EL (cell line): ENCODE measurements at regions not wholly inside any gene's neighbourhood (a gene's known extent, or its start where the extent isn't known, plus 50 kb on each side); places are given as distances from the start of the nearest gene placed in this dataset.
"Not testable (repeated sequence)": the region's sequence is repeated elsewhere in the genome, so short reads cannot be mapped to it uniquely, and the experiment has no call there.

Experiments used
- DNase-seq: peaks from one replicate; pipeline ENCODE4 v3.0.0-alpha.2; 2016

DNA sequence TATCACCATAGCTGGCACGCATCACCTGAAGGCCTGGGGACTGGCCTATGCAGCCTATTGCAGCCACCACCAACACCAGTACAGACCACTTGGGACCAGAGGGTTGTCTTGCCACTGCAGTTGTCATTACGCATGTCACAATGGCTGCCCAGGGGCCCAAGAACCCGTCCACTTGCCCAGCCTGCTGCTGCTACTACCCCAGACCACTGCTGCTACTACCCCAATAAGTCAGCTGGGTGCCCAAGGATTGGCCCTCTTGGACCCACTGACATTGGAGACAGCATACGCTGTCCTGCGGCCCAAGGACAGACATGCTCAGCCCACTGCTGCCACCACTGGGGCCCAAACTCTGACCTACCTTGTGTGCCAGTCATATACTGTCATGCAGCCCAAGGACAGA lies 102.7 kb upstream of the OR9Q1 start:
- DNase-seq: no peak

DNA sequence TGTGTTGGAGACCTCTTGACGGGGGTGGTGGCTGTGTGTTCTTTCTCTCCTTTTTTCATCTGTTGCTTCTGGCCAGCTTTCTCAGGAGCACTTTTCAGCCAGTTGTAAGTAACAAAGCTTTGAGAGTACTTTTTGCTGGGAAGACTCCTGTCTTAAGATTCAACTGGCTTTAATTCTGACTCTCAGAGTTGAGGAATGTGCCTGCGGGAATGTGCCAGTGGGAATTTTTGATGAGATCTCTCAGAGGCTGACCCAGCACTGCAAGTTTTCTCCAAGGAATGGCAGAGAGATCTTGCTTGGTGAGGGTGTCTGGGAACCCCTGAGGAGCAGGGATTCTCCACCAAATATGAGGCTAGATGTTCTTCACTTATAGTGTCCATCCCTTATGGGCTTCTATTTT lies 91.6 kb upstream of the OR9Q1 start:
- DNase-seq: no peak

DNA sequence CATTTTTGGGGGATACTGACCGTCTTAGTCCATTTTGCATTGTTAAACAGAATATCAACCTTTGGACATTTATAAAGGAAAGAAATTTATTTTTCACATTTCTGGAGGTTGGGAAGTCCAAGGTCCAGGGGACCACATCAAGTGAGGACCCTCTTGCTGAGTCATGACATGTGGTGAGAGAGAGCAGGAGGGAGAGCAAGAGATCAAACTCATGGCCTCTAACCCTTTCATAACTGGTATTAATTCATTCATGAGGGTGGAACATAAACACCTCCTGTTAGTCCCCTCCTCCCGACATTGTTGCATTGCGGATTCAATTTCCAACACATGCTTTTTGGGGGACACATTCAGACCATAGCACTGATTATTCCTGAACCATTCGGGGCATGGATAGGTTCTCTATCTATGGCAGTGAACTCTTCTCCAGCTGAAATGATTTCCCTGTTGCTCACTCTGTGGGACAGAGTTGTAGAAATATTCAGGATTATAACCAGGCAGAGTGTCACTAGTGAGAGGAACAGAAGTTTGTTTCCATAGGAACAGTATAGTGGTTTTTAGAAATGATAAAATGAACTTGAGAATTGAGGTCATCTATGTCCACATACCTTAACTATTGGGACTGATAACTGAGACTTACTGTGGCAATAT lies 88.2 kb upstream of the OR9Q1 start:
- no peak for DNase-seq

DNA sequence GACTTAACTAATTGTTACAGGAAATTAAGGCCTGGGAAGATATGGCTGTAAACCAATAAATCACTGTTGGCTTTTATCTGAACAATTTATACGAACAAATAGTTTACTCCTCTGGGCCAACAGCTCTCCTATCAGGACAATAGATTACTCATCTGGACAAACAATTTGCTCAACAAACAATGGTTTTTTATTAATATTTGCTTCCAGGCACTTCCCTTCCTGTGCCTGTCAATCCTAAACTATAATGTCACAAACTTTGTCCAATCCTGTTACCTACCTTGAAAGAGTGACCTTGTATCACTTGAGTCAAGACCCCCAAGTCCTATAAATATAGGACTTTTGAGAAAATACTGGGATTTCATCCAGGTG lies 87.6 kb upstream of the OR9Q1 start:
- no peak for DNase-seq

DNA sequence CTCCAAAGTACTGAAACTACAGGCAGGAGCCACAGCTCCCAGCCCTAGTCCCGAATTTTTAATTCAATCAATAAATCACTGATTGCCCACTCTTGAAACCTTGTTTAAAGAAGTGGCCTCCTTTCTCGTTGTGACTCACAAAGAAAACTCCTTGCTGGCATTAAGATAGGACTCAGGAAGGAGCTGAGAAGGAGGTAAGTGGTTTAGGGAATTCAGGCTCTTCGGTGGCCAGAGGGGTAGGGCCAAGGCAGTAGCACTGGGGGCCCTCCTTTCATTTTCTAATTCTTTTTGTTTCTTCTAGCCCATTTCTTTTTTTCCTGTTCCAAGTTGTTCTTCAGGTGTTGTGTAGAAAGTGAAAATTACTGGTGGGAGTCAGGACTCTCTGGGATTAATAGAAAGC lies 86.2 kb upstream of the OR9Q1 start:
- no peak for DNase-seq

DNA sequence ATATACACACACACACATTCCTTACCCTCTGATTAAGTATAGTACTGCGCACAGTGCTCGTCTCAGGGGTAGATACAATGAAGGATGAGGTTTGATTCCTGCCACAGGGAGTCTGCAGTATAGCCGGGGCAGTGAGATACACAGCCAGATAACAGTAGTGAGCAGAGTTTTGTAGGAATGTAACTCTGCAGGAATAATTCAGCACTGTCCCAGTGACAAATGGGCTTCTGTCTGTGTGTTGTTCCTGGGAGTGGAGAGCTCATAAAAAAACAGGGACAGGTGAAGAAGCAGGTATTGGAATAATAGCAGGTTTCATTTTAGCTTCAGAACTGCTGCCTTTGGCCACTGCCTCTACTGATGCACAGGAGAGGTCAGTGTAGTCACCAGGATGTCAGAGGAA lies 85.3 kb upstream of the OR9Q1 start:
- no peak for DNase-seq

DNA sequence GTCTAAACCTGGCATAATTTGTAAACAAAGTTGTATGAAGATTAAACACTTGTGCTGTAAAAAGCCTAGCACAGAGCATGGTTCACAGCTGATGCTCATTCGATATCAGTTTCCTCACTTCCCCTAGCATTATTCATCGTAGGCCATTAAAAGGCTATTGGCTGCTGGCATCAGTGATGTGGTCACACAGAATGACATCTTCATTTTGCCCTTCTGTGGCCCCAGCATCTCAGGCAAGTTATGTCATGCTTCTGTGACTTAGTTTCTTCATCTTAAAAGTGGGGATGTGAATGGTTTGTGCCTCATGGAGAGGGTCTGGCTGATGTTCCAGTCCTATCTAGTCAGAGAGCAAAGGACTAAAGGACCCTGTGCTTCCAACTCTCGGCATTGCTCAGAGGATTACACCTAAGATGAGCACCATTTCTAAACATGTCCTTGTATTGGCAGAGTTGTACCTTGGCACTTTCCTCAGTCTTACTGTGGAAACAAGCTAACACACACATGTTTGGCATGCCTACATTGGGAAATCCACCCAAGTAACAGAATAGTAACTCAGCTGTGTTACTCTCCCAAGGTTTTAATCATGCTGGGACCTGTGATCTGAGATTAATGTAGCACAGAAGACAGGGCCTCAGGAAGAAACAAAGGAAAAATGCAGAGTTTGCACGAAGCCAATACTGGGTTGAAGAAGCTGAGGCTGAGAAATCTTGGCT lies 83.5 kb upstream of the OR9Q1 start:
- no peak for DNase-seq

DNA sequence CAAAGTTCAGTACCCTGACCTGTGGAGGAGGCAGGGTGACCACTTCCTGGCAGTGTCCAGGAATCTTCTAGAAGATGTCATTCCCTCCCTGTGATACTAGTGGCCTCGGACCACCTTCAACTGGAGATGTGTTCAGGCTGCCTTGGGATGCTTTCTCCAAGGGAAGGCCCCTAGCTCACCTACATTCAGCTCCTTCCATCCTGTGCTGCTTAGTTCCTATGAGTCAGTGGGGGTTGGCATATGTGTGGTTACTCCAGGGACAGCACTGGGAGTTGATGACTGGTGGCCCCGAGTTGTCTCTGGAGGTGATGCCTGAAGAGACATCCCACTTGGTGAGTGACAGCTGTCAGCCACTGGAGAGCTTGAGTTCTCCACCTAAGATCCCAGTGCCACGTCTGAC lies 81.8 kb upstream of the OR9Q1 start:
- no peak for DNase-seq

DNA sequence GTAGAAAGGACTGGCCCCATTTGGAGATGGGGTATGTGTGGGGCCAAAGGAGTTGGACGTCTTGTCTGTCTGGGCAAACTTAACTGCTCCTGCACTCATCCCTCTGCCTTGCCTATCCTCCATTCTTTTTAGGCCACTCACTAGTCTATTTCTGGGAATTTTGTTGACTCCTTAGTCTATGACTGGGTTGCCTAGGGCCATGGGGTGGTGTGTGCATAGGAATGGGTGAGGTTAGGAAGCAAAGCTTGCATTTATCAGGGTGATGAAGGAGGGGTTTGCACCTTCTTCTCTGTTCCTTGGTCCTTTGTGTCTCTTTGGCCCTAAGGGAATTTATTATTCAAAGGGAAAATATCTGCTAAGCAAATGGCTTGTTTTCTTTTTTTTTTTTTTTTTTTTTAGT lies 80.9 kb upstream of the OR9Q1 start:
- DNase-seq: no peak

DNA sequence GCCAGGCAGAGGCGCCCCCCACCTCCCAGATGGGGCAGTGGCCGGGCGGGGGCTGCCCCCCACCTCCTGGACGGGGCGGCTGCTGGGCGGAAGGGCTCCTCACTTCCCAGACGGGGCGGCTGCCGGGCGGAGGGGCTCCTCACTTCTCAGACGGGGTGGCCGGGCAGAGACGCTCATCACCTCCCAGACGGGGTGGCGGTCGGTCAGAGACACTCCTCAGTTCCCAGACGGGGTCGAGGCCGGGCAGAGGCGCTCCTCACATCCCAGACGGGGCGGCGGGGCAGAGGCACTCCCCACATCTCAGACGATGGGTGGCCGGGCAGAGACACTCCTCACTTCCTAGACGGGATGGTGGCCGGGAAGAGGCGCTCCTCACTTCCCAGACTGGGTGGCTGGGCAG lies 79.9 kb upstream of the OR9Q1 start:
- DNase-seq: not testable (repeated sequence)

DNA sequence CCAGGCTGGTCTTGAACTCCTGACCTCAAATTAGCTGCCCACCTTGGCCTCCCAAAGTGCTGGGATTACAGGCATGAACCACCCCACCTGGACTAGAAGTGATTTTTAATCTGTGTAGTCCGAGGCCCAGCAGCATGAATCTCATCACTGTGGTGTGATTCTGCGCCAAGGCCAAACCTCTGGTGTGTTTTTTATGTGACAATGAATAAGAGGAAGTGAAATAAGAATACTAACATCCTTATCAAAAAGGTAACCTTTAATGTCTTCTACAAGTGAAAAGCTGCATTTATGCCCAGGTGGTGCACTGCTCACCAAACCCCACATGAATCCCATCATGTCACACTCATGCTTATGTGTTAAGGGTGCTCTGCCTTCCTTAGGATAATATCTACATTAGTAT lies 77.1 kb upstream of the OR9Q1 start:
- no peak for DNase-seq

DNA sequence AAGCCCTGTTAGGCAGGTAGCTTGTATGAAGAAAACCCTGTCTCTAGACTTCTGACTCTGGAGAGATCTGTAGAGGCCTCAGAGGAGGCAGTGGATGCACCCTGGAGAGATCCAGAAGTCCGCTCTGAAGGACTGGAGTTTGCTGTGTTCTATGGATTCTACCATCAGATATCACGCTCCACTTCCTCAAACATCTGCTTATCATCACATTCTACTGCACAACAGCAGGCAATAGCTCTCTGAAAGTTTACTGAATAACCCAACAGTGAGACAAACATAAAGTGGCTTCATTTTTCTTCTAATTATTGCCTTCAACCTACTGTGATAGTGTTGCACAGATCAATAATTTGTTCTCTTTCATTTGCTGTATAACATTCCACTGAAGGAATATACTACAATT lies 59.0 kb upstream of the OR9Q1 start:
- no peak for DNase-seq

DNA sequence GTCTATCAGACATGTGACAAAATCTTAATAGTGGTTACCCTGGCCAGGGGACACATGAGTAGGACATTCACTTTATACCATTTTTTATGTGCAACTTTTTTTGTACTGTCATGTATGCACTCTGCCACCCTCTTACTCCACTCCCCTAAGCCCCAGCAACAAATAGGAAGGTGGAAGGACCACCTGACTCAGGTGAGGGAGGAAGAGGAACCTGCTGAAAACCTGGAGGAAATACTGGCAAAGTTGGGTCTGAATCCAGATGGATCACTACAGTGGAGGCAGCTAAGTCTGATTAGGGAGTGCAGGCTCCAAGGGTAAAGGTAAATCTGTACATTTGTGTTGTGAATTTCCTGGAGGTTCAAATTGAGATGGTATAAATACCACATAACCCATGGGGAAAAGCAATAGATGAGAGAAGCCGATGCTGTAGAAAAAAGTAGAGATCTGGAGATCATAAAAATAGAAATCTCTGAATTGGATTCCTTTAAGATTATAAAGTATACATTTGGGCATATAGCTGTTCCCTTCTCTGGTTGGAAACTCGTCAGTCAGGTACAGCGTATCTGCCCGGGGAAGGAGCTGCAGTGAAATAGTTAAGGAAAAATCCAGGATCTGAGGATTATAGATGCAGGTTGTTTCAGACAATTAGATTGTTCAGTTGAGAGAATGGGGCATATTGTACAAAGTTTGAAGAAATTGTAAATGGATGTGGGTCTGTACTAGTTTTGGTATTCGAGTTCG lies 52.2 kb upstream of the OR9Q1 start:
- no peak for DNase-seq

DNA sequence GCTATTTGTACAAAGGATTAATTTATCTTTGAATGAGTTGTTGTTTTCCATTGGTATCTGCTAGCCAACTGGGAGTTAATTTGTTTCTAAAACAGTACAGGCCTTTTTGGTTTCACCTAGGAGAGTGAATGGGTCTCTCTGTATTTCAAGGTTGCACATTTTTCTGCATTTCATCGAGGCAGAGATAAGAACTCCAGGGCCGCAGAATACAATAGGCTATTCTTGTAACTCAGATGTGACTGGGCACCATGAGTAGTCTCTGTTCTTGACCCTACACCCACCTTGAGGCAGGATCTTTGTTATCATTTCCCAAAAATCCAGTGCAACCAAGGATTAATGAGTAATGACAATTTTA lies 51.7 kb upstream of the OR9Q1 start:
- DNase-seq: no peak
